GM19372 (cell line): ENCODE measurements at regions not wholly inside any gene's neighbourhood (a gene's known extent, or its start where the extent isn't known, plus 50 kb on each side); places are given as distances from the start of the nearest gene placed in this dataset.

ENCODE experiments used
- ATAC-seq: cut with Tn5 transposase; IDR thresholded peaks from one replicate; pipeline ENCODE4 v1.9.1; 2021; ENCODE audit warnings: mild to moderate bottlenecking, low read depth, moderate library complexity; ENCODE audit not compliant: unreplicated experiment

GRCh38 chr2:157173740-157174184 lies 83.7 kb upstream of the GALNT5 start:
- ATAC-seq = no peak

DNA sequence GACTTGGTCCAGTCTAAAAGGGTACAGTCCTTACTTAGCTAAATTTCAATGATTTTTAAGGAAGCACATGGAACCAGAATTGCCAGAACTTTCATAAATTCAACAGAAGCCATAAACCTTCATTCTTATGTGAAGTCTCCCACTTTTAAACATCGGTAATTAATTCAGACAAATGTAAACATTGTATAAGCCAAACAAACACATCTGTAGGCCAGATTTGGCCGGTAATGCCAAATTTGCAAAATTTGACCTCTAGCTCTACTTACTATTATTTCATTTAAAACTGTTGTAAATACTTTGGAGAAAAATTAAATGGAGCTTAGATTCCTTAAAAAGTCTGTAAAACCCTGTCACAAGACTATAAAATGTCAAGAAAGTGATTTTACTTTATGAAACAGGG lies 83.2 kb upstream of the GALNT5 start:
- no peak for ATAC-seq

GRCh38 chr2:157176602-157177001 lies 80.9 kb upstream of the GALNT5 start:
- no peak for ATAC-seq

DNA sequence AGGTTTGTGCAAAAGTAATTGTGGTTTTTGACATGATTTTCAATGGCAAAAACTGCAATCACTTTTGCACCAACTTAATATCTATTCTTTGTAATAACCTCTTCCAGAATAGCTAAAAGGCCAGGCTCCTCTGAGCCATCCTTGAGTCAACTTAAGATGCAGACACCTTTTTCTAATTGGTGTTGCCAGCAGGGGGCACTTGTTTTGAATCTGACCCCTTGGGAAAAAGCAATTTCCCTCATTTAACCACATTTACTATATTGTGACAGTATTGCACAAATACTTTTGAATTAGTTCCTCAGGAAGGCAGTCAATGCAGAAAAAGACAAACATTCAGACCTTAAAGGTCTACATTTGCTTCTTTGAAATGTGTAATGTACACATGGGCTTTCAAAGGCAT lies 78.6 kb upstream of the GALNT5 start:
- no peak for ATAC-seq

GRCh38 chr2:157179324-157180105 lies 78.0 kb upstream of the GALNT5 start:
- ATAC-seq = no peak

GRCh38 chr2:157180359-157180758 lies 77.1 kb upstream of the GALNT5 start:
- no peak for ATAC-seq

DNA sequence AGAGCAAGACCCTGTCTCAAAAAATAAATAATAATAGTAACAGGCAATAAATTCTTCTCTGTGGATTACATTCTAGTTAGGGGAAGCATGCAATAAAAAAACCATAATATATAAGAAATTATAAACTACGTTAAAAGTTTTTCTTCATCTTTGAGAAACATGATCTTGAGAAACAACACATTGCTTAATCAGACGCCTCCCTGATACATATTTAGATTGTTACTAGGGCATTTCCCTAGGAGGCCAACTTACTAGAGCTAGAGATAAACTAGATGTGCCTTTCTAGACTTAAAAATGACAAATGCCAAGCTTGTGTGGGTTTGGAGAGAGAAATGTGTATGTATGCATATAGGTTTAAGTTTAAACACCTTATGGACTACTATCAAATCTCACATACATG lies 76.3 kb upstream of the GALNT5 start:
- ATAC-seq = no peak

GRCh38 chr2:157182204-157182709 lies 75.2 kb upstream of the GALNT5 start:
- no peak for ATAC-seq

DNA sequence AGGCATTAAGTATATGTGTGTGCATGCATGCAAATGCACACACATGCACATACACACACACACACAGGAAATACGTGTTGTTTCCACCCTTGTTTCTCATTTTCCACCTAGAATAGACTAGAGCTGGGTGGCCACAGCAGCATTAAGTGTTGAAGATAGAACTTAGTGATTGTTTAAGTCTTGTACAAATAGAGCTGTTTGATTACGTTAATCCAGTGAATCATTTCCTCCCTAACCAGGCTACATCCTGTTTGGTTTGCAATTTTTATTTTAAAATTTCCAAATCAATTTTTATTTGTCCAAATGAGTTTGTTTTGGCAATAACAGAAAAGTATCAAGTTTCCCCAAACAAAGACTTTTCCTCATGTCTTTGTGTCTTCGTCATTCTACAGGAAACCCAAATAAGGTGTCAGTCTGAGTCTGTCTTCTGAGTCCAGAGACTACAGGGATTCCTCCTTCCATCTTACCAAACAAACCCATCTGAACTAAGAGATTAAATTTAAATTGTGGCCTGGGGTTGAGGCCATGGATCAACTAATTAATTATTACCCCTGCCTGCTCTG lies 74.6 kb upstream of the GALNT5 start:
- ATAC-seq = no peak

DNA sequence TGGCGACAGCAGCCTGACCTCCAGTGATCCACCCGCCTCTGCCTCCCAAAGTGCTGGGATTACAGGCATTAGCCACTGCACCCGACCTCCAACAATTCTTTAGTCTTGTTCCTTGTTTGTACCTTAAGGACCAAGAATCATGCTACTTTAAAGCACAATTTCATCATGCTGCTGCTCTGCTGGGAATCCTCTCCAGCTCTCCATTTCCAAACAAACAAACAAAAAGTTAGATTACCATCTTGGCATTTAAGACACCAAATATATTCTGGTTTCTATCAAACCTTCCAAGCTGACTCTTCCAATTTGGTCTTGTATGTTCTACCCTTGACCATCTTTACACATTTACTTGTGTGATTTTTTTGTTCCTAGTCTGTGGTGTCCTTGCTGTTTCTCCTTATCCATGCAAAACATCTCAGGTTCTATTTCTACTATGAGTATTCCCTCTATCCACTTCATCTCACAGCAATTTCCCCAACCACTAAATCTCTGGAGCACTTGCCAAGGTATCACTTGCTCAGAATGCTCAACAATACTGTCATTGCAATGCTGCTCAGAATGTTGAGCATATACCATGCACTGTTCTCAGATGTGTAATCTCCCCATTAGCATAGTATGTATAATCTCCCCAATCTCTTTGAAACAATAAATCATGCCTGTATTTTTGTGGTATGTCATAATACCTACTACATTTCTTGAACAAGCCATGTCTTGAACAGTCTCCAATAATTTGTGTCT lies 73.2 kb upstream of the GALNT5 start:
- ATAC-seq = no peak

DNA sequence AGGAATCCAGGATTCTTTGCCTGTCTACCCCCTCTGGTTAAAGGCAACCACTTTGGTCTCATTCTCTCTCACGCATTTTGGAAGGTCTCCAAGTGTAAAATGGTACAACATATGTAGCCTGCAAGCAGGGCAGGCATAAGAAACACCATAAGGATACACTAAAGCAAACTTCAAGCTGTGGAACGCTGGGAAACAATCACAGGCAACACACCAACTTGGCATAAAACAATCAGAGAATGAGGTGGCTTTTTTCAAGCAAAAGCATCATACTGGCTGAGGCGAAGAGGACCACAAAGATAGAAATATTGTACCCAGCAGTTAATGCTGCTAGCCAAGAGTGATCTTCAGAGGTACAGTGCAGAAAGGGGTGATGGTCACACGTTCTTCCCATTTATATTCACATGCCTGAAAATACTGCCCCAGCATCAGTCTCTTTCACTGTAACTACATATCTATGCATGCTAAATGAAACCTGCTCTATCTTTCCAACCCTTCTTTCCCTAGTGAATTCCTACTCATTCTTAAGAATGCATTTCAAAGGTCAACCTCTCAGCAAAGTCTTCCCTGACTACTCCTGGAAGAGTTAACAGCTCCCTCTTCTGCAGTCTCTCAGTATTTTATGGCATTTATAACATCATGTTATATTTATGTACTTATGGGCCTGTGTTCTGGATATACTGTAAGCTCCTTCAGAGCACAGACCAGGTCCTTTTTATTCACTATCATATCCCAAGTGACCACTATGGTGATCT lies 71.9 kb upstream of the GALNT5 start:
- no peak for ATAC-seq

GRCh38 chr2:157190151-157190550 lies 67.4 kb upstream of the GALNT5 start:
- ATAC-seq = no peak

DNA sequence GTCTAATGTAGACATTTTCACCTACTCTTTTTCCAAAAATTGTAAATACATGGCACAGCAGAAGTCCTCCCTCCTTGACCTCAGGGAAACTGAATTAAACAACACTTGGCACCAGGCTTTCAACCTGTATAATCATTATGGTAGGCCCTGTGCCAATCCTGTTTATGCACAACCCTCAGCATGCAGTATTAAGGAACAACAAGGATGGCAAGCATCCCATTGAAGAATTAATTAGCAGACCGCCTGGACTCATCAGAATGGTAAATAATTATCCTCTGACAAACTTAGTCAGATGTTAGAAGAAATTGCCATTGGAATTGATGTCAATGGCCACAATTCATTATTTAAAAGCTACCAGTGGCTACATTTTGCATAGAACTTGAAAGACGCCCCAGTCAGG lies 66.3 kb upstream of the GALNT5 start:
- no peak for ATAC-seq

- ATAC-seq = peak; percentile 93
These were observed 64.8 kb upstream of the GALNT5 start for GRCh38 chr2:157192445-157193423.

GRCh38 chr2:157193461-157193860 lies 64.0 kb upstream of the GALNT5 start:
- ATAC-seq = peak; percentile 16

GRCh38 chr2:157194097-157194688 lies 63.3 kb upstream of the GALNT5 start:
- ATAC-seq = peak; percentile 47

GRCh38 chr2:157194844-157195243 lies 62.7 kb upstream of the GALNT5 start:
- ATAC-seq = no peak

DNA sequence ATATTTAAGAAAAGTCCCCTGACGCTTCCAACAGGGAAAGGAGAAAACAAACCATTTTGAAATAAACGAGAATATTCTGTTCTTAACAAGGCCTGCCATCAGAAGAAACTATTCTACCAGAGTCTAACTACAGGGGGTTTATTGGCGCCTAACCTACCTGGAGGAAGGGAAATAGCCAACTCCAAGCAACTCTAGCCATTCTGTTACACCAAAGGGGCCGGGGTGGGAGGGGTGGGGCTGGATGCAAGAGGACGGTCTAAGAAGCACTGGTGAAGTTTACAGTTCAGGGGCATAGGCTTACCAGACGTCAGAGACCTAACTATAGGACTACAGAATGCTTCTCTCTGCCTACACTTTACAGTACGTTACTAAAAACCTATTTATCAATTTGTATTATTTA lies 60.5 kb upstream of the GALNT5 start:
- no peak for ATAC-seq

DNA sequence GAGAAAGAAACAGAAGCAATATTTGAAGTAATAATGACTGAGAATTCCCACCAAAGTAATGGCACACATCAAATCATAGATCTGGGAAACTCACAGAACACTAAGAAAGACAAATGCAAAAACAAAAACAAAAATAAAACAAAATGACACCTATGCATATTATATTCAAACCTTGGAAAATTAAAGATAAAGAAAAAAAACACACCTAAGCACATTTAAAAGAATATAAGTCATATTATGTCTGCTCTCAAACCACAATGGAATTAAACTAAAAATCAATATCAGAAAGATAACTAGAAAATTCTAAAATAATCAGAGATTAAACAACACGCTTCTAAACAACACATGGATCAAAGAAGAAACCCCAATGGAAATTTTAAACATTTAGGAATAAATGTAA lies 59.7 kb upstream of the GALNT5 start:
- ATAC-seq = no peak
